HG03571 (cell line): ENCODE measurements at regions not wholly inside any gene's neighbourhood (a gene's known extent, or its start where the extent isn't known, plus 50 kb on each side); places are given as distances from the start of the nearest gene placed in this dataset.
"Not testable (repeated sequence)": the region's sequence is repeated elsewhere in the genome, so short reads cannot be mapped to it uniquely, and the experiment has no call there.

Experiments
- ATAC-seq: cut with Tn5 transposase; IDR thresholded peaks from one replicate; pipeline ENCODE4 v1.9.1; 2021; ENCODE audit not compliant: unreplicated experiment

DNA sequence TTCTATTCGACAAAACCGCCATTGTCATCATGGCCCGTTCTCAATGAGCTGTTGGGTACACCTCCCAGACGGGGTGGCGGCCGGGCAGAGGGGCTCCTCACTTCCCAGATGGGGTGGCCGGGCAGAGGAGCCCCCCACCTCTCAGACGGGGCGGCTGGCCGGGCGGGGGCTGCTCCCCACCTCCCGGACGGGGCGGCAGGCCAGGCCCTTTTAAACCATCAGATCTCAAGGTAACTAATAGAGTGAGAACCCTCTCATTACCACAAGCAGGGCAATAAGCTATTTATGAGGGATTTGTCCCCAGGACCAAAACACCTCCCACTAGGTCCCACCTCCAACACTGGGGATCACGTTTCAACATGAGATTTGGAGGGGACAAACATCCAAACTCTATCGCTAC, 571.5 kb downstream of the INSC start:
- not testable (repeated sequence) for ATAC-seq

- no peak for ATAC-seq
These were observed 572.6 kb downstream of the INSC start for GRCh38 chr11:15687342-15687741.

DNA sequence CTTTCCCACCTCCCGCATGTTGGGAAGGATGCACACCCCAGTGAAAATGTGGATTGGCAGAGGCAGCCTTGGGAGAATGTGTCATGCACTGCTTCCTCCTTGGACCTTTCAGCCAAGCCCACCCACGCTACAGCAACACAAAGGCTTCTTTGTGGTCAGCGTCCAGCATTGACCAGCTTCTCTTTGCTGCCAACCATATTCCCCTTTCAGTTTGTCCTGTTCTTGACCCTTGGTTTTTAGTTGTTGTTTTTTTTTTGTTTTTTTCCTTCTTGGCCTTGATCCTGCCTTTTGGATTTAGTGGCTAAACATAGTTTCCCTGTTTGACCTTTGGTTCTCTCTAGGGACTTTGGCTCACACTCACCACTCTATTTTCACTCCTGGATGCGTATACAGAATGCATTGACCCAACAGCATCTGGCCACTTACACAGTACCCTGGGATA, 573.6 kb downstream of the INSC start:
- no peak for ATAC-seq

DNA sequence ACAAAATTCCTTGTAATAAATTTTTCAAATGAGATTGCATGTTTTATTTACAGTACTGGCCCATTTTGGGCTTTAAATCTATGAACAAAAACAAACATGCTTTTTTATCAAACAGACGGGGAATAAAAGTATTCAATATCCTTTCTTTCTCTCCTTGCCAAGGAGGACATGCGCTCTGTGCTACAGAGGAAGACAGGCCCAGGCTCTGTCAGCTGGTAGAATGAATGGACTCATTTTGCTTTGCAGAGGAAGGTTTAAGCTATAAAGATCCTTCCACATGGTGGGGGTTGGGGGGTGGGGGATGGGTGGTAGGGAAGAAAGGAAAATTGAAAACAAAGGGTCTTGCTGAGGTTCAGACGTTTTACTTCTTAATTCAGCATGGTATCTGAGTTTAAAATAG, 575.6 kb downstream of the INSC start:
- no peak for ATAC-seq

DNA sequence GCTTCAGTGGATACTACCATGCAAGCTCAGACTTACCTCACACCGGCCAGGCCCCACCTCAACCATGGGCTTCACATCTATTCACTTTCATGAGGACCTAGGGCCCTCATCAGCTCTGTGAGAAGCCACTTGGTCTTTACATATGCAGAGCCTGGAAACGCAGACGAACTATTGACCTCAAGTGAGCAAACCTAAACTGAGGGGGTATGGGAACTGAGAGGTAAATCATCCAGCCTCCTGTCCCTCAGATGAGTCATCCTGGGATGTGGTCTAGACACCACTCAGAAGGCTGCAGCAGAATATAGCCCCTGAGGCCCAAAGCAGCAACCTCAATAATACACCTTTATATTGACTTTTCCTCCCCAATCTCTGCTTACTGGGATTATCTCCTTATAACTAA, 578.0 kb downstream of the INSC start:
- no peak for ATAC-seq

- no peak for ATAC-seq
These were observed 580.5 kb downstream of the INSC start for GRCh38 chr11:15695096-15695721.

- ATAC-seq = no peak
These were observed 581.3 kb downstream of the INSC start for GRCh38 chr11:15696069-15696468.

DNA sequence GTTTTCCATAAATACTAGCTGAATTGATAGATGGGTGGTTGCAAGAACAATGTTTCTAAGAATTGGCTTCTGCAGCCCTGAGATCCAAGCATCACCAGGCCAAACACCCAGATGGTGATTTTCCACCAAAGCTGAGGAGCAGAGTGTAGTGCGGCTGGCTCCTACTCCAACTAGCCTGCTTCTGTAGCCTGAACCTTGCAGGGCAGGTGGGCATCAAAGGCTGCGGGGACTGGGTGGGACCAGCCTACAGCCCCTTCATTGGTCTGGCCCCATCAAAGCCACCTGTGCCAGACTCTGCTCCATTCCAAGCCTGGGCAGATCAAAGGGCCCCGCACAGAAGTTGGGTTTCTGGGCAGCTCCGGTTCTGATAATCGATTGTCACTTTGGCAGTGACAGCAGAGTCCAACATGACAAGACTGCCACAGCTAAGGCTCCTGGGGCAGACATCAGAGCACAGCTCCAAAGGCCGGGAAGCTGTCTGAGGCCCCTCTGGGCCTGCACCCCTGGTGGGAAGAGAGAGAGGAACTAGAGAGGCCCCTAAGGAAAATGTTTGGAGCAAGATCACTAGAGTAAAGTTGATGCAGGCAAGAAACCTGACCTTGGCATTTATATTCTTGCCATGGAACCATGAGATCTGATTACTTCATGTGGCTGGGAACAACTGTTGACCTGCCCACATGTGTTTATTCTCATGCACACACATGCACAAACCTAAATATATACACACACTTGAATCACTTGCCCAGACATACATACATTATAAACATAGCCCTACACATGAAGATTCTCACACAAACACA, 582.9 kb downstream of the INSC start:
- ATAC-seq = no peak

- no peak for ATAC-seq
These were observed 584.1 kb downstream of the INSC start for GRCh38 chr11:15698855-15699254.

- ATAC-seq = no peak
These were observed 585.3 kb downstream of the INSC start for GRCh38 chr11:15699978-15700377.

GRCh38 chr11:15700456-15700855, 585.7 kb downstream of the INSC start:
- no peak for ATAC-seq

DNA sequence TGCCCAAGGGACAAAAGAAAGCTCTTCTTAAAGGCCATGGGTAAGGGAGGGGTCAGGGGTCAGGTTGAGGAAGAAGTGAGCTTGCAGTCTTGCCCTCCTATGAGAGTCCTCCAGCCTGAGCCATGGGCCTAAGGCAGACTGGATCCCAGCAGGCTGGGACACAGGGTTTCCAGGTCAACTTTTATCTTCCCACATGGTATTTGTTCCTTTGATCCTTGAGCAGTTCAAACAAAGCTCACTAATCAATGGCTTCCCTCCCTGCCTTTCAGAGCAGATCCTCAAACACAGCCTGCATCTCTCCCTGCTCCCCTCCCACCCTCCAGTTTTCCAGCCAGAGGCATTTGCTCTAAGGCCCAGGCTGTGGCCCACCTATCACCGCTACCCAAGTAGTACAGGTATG, 589.3 kb downstream of the INSC start:
- no peak for ATAC-seq

DNA sequence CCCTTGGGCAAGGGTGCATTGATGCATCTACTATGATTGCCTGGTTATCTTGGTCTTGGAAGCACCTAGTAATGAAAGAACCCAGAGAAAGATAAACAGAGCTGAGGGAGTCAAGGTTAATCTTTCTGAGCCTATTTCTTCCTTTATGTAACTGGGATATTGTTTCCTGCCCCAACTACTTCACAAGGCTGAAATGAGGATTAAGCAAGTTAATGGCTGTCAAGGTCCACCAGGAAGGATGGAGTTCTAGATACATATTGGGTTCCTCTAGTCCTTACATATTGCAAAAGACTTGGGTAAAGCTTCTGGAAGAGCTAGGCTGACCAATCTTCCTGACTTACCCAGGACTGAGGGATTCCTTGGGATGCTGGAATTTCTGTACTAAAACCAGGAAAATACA, 589.8 kb downstream of the INSC start:
- ATAC-seq = no peak

GRCh38 chr11:15705891-15706290, 591.2 kb downstream of the INSC start:
- no peak for ATAC-seq

DNA sequence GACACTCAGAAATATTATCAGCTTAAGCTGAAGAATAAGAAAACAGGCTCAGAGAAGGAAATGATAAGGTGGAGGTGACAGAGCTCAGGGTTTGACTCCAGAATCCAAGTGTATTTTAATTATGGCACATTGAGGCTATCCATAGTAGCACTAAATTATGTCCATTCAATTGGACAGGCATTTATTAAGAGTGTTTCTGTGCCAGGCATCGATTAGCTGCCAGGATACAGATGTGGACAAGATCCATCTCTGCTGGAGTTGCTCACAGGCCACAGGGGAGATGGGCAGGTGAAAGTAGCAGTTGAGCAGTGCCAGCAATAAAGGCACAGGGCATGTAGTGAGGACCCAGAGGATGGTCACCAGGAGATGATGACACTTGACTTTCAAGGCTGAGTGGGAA, 592.5 kb downstream of the INSC start:
- no peak for ATAC-seq

DNA sequence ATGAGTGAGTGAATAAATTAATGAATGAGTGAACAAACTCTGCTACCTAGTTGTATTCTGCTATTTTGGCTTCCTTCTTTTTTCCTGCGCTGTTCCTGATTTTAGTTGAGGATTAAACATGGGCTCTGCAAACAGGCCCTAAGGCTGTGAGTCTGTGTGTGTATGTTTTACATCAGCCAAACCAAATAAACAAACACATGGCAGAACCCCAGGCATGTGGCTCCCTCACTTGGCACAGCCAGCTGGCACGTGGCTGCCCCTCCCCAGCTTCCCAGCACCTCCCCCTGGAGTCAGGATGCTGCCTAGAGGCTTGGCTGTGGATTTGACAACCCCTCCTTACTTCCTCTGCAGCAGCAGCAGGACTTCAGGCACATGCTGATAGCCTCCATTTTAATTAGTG, 593.2 kb downstream of the INSC start:
- no peak for ATAC-seq

DNA sequence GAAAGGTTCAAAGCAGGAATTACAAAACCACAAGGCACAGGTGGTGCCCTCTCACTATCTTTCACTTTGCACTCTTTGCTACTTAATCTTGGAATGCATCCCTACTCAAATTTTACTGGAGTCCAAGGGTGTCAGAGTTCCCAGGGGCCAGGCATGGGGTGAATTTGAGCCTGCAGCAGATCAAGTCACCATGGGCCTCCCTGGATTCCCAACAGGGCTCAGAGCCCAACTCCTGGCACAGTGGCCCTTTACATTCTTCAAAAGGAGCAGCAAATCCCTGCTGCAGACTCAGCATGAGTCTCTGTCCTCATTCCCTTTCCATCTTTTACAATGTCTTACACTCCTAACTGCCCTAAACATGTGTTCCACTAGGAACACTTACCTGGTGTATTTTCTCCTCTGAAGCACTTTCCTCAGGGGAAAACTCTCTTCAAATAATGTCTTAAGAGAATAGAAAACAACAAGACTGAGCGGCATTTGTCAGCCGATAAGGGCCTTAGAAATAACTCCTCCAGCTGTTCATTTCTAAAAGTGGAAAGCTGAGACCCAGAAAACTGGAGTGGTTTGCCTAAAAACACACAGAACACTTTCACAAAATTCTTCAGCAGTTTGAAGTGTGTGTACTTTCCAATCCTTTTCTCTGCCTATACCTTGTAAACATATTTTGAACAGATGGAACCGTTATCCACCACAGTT, 596.0 kb downstream of the INSC start:
- ATAC-seq = no peak

GRCh38 chr11:15711311-15711710, 596.6 kb downstream of the INSC start:
- no peak for ATAC-seq

DNA sequence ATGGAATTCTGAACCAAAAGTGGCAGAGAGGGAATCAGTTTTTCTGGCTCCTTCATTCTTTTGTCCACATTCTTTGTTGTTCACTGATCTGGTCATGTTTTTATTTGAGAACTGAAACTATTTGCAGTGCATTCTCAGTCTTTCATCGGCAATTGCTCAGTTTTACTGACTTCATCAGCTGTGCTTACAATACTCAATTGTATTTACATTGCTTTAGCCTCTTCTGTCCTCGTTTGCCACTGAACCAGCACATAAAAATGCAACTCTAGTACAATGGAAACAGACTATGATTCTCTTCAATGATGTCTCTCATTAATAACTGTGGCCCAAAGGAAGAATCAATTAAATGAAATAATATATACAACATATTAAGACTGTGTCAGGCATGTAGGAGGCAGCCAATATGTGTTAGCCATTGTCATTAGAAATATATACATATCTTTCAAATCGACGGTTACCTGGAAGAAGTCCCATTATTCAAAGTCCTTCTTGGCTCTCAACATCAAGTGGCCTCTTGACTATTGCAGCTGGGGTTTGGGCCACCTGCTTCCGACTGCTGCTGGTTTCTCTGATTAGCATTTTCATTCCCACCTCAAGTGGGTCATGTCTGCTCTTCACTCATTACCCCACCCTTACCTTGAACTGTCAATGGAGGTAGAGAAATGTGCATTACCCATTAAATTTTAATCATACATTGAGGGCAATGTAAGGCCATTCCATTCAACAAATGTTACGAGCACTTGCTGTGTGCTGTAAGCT, 600.1 kb downstream of the INSC start:
- no peak for ATAC-seq

DNA sequence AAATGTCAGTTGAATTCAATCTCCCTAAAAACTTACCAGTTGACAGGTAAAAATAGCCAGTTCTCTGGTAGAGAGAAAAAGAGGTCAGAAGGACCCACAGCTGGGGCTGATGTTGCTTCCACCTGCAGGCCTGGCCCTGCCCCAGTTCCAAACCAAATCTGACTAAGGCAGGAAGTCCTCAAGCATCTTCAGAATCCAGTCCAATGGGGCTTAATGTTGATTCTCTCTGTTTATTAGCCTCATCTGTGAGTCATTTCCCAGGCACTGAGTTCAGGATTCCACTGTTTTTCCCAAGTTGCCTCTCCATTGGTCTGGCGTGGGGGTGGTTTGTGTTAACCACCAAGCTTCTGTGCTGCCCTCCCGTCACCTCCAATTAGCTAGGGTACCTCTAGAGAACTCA, 601.8 kb downstream of the INSC start:
- no peak for ATAC-seq

GRCh38 chr11:15720460-15720859, 605.7 kb downstream of the INSC start:
- no peak for ATAC-seq
